H1 (cell line): ENCODE measurements at regions not wholly inside any gene's neighbourhood (a gene's known extent, or its start where the extent isn't known, plus 50 kb on each side); places are given as distances from the start of the nearest gene placed in this dataset.

ENCODE experiments used
- CHD2 ChIP-seq: IDR thresholded peaks from 2 replicates; pipeline ENCODE4 v1.6.1; 2012; ENCODE audit warnings: low read length, improper control_type of control experiment
- TF ChIP-seq, protein P1 (sequence below), 3 experiments: IDR thresholded peaks; 1 replicate in 2 of 3; 2 replicates in 1 of 3; pipeline versions ENCODE4 v1.5.1 to v1.6.1; 2011; ENCODE audit warnings: low read length in 3 of 3, mild to moderate bottlenecking in 3 of 3, inconsistent platforms in 2 of 3, low read depth in 1 of 3, moderate library complexity in 1 of 3; ENCODE audit not compliant: insufficient read depth in 1 of 3; ENCODE audit errors: control extremely low read depth in 1 of 3

- TF ChIP-seq, protein P1, sequence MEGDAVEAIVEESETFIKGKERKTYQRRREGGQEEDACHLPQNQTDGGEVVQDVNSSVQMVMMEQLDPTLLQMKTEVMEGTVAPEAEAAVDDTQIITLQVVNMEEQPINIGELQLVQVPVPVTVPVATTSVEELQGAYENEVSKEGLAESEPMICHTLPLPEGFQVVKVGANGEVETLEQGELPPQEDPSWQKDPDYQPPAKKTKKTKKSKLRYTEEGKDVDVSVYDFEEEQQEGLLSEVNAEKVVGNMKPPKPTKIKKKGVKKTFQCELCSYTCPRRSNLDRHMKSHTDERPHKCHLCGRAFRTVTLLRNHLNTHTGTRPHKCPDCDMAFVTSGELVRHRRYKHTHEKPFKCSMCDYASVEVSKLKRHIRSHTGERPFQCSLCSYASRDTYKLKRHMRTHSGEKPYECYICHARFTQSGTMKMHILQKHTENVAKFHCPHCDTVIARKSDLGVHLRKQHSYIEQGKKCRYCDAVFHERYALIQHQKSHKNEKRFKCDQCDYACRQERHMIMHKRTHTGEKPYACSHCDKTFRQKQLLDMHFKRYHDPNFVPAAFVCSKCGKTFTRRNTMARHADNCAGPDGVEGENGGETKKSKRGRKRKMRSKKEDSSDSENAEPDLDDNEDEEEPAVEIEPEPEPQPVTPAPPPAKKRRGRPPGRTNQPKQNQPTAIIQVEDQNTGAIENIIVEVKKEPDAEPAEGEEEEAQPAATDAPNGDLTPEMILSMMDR (IDR thresholded peaks at IDR 0.05; ENCODE audit: control extremely low read depth in 1 of 3, insufficient read depth in 1 of 3, low read depth in 1 of 3, low read length in 3 of 3), result no peak
- TF ChIP-seq CHD2, result no peak
Measured at GRCh38 chr13:50156140-50156539, 140.9 kb downstream of the KCNRG start.
